NT2/D1 (cell line): ENCODE measurements at regions not wholly inside any gene's neighbourhood (a gene's known extent, or its start where the extent isn't known, plus 50 kb on each side); places are given as distances from the start of the nearest gene placed in this dataset.
"Not testable (repeated sequence)": the region's sequence is repeated elsewhere in the genome, so short reads cannot be mapped to it uniquely, and the experiment has no call there.

Experiments used
- DNase-seq: peaks from one replicate; pipeline ENCODE4 v3.0.0-alpha.2; 2011; ENCODE audit warnings: low read depth, low spot score
- H3K27me3 ChIP-seq: 2 replicates; pipeline ENCODE4 v1.6.0; 2011; ENCODE audit warnings: mild to moderate bottlenecking; ENCODE audit not compliant: insufficient read length, insufficient read depth
- H3K36me3 ChIP-seq: 2 replicates; pipeline ENCODE4 v1.6.1; 2011; ENCODE audit warnings: mild to moderate bottlenecking, low read length, mixed read lengths; ENCODE audit not compliant: insufficient read depth, insufficient read length
- H3K4me1 ChIP-seq: 2 replicates; pipeline ENCODE4 v1.5.1; 2011; ENCODE audit not compliant: insufficient read depth, insufficient read length
- H3K4me3 ChIP-seq: 2 replicates; pipeline ENCODE4 v1.5.1; 2011; ENCODE audit warnings: low read depth; ENCODE audit not compliant: insufficient read length
- H3K9ac ChIP-seq: 2 replicates; pipeline ENCODE4 v1.6.0; 2011; ENCODE audit warnings: low read depth; ENCODE audit not compliant: insufficient read length
- H3K9me3 ChIP-seq: 2 replicates; pipeline ENCODE4 v1.5.1; 2011; ENCODE audit warnings: mild to moderate bottlenecking, low read length; ENCODE audit not compliant: insufficient read depth
- SUZ12 ChIP-seq: IDR thresholded peaks from 2 replicates; pipeline ENCODE4 v1.6.1; 2011; ENCODE audit not compliant: insufficient read length, insufficient read depth; ENCODE audit errors: extremely low read depth
- YY1 ChIP-seq: IDR thresholded peaks from 2 replicates; pipeline ENCODE4 v1.6.1; 2011; ENCODE audit not compliant: insufficient read length, insufficient read depth
- ZNF274 ChIP-seq: IDR thresholded peaks from 2 replicates; pipeline ENCODE4 v1.6.1; 2011; ENCODE audit warnings: mild to moderate bottlenecking, low read depth, low read length

DNA sequence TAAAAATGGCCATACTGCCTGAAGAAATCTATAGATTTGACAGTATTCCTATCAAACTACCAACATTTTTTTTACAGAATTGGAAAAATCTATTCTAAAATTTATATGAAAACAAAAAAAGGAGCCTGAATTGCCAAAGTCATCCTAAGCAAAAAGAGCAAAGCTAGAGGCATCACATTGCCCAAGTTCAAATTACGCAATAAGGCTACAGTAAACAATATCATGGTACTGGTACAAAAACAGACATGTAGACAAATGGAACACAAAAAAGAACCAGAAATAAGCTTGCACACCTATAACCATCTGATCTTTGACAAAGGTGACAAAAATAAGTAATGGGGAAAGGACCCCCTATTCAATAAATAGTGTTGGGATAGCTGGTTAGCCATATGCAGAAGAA, 50.2 kb upstream of the THSD7B start:
- DNase-seq = no peak
- Histone ChIP-seq H3K4me3 (no peak overlapping the region), H3K36me3 (no peaks in the 10 kb centered on the region), H3K9me3 (no peaks in the 10 kb centered on the region), H3K9ac (no peak overlapping the region), H3K27me3 (no peaks in the 10 kb centered on the region), H3K4me1 (no peaks in the 10 kb centered on the region)
- TF ChIP-seq ZNF274 = no peak
- no peak for TF ChIP-seq YY1
- TF ChIP-seq SUZ12 = no peak

DNA sequence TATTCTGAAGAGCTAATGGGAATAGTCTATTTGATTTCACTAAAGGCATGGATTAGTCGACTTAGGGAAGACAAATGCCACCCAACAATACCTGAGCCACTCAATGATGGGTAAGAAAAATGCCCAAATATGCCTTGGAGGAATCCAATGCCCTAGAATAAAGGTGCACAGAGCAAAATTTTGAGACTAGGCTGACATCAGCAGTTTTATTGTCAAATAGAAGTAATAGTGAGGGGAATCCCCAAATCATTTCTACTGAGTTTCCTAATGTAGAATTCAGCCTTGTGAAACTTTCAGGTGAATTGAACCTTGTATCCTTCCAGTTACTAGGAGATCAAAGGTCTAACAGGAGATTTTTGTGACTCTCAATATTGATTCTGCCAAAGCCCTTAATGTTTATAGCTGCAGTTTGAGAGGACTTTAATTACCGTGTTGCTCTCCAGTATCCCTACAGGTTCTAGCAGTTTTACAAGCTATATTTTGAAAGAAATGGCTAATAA, 50.8 kb upstream of the THSD7B start:
- no peak for DNase-seq
- Histone ChIP-seq H3K9me3 (no peaks in the 10 kb centered on the region), H3K27me3 (no peaks in the 10 kb centered on the region), H3K4me3 (no peak overlapping the region), H3K9ac (no peak overlapping the region), H3K36me3 (no peaks in the 10 kb centered on the region), H3K4me1 (no peaks in the 10 kb centered on the region)
- no peak for TF ChIP-seq SUZ12
- TF ChIP-seq YY1 = no peak
- no peak for TF ChIP-seq ZNF274

DNA sequence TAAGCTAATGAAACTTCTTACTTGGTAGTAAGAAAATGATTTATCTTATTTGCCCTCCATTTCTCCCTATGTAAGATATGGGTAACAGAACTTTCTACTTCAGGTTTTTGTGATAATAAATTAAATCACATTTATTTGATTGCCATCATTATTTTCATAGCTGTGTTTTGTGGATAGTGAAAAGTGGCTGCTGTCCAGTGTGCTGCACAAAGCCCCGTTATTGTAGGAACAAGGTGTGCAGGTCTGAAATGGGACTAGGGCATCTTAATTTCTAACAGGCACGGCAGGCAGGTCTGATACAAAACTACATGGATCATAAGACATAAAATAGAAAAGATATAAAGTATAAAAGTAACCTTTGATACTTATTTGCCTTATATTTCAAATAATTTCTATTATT, 51.6 kb upstream of the THSD7B start:
- no peaks in the 10 kb centered on the region for H3K27me3 ChIP-seq
- H3K4me1 ChIP-seq = no peaks in the 10 kb centered on the region
- H3K36me3 ChIP-seq = no peaks in the 10 kb centered on the region
- H3K9me3 ChIP-seq = no peaks in the 10 kb centered on the region
- TF ChIP-seq YY1 (no peak), SUZ12 (no peak), ZNF274 (no peak)
- DNase-seq = no peak
- no peak overlapping the region for H3K9ac ChIP-seq
- H3K4me3 ChIP-seq = no peak overlapping the region

DNA sequence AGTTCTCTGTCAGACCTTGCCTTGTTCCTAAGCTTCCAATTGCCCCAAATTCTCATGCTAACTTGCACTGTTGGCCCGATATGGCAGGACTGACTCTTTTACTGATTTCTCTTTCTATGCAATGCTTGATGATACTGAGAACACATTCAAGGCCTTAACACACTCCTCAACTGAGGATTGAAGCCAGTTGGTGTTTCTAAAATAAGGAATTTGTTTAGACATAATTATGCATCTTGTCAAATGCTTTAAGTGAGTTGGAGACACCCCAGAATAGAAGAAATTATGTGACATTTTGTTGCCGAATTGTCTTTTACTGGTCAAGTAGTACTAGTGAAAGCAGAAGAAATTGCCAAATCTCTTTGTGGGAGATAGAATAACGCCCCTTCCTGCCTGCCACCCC, 60.0 kb upstream of the THSD7B start:
- no peak for DNase-seq
- no peaks in the 10 kb centered on the region for H3K27me3 ChIP-seq
- H3K4me1 ChIP-seq = no peaks in the 10 kb centered on the region
- H3K9me3 ChIP-seq = no peaks in the 10 kb centered on the region
- H3K4me3 ChIP-seq = no peak overlapping the region
- TF ChIP-seq ZNF274 (no peak), SUZ12 (no peak), YY1 (no peak)
- H3K36me3 ChIP-seq = no peaks in the 10 kb centered on the region
- no peak overlapping the region for H3K9ac ChIP-seq

DNA sequence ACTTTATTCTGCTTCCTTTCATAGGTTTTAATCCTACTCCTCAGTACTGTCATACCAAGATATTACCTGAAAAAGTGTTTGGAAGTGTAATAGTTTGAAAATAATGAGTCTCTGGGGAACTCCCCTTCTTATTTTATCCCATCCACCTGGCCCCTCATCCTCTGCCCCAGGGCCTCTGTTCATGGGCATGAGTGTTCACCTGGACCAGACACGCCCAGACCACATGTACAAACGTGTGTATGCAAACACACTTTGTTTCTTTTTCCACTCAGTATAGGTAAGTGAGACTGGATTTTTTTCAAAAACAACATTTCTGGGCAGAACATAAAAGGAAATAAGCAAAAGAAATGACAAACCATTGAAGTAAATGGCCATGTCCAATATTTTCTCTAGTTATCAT, 62.1 kb upstream of the THSD7B start:
- H3K27me3 ChIP-seq = no peaks in the 10 kb centered on the region

DNA sequence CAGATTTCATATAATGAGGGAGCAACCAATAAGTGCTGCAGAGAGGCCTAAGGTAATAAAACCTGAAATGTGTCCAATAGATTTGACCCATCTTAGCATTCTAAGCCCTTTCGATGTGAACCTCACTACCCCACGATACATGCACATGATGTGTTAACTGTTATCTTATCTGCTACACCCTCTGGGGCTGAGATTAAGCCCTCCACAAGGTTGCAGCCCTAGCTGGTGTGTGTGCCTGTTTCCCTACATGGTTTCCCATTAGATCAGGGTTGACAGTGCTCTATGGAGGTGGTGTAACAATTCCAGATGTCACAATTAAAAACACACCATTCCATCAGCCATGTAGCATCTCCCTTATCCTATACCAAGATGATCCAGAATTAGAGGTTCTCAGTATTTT, 68.9 kb upstream of the THSD7B start:
- Histone ChIP-seq H3K27me3 (no peaks in the 10 kb centered on the region), H3K4me1 (no peaks in the 10 kb centered on the region), H3K9ac (no peak overlapping the region), H3K9me3 (peaks cover 9% of the 10 kb centered on the region; the same call in 1 of the 2 replicates), H3K4me3 (no peak overlapping the region), H3K36me3 (no peaks in the 10 kb centered on the region)
- no peak for DNase-seq
- no peak for TF ChIP-seq SUZ12
- no peak for TF ChIP-seq ZNF274
- TF ChIP-seq YY1 = no peak

More for the DNA sequence above, 62.1 kb upstream of the THSD7B start:
- Histone ChIP-seq H3K9ac (no peak overlapping the region), H3K4me3 (no peak overlapping the region), H3K9me3 (peaks cover 9% of the 10 kb centered on the region; the same call in 1 of the 2 replicates), H3K4me1 (no peaks in the 10 kb centered on the region), H3K36me3 (no peaks in the 10 kb centered on the region)
- TF ChIP-seq SUZ12 = no peak
- no peak for TF ChIP-seq ZNF274
- TF ChIP-seq YY1 = no peak
- no peak for DNase-seq

DNA sequence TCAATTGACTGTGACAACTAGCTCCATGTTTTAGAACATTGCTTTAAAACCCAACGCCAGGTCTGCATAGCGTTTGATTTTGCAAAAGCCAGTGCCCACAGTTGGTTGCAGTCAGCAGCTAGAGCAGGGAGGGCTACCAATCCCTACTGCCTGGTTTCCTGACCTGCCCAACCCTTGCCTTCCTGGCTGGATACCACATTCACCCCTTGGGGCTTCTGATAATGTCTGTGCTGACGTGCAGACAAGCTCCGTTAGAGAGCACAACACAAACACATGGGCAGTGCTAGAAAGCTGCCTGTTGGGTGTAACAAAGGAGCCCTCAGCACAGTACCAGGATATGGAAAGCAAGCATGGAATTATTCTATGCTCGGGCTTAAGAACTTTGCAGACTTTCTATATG, 71.4 kb upstream of the THSD7B start:
- Histone ChIP-seq H3K27me3 (no peaks in the 10 kb centered on the region), H3K4me3 (no peak overlapping the region), H3K9me3 (0 out of 2 replicates have a peak, but pooled peaks cover 1% of the 10 kb centered on the region), H3K4me1 (no peaks in the 10 kb centered on the region), H3K9ac (no peak overlapping the region), H3K36me3 (no peaks in the 10 kb centered on the region)
- TF ChIP-seq ZNF274 (no peak), YY1 (no peak), SUZ12 (no peak)
- no peak for DNase-seq

DNA sequence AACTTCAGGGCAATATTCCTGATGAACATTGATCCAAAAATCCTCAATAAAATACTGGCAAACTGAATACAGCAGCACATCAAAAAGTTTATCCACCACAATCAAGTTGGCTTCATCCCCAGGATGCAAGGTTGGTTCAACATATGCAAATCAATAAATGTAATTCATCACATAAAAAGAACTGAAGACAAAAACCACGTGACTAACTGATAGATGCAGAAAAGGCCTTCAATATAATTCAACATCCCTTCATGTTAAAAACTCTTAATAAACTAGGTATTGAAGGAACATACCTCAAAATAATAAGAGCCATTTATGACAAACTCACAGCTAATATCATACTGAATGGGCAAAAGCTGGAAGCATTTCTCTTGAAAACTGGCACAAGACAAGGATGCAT, 85.3 kb upstream of the THSD7B start:
- H3K36me3 ChIP-seq, H3K4me3 ChIP-seq, DNase-seq, H3K9me3 ChIP-seq, H3K9ac ChIP-seq, H3K27me3 ChIP-seq, H3K4me1 ChIP-seq: not testable (repeated sequence)
